Nephron (organoid): ENCODE measurements at regions not wholly inside any gene's neighbourhood (a gene's known extent, or its start where the extent isn't known, plus 50 kb on each side); places are given as distances from the start of the nearest gene placed in this dataset.
A peak's percentile ranks its signal among the peaks of the same experiment; 100 is the strongest.

Source experiments
- H3K27ac Mint-ChIP-seq, 3 experiments: 2 replicates each; pipeline ENCODE4 v1.8.0; 2020; ENCODE audit warnings: mixed read lengths in 3 of 3, mild to moderate bottlenecking in 2 of 3, moderate library complexity in 1 of 3
- H3K27me3 Mint-ChIP-seq: 2 replicates; pipeline ENCODE4 v1.8.0; 2021; ENCODE audit warnings: low read depth, mild to moderate bottlenecking, moderate library complexity, mixed read lengths
- H3K36me3 Mint-ChIP-seq: 2 replicates; pipeline ENCODE4 v1.8.0; 2020; ENCODE audit warnings: low read depth, mixed read lengths
- H3K4me1 Mint-ChIP-seq: 2 replicates; pipeline ENCODE4 v1.8.0; 2020; ENCODE audit warnings: mixed read lengths
- H3K4me3 Mint-ChIP-seq, 3 experiments: 2 replicates each; pipeline ENCODE4 v1.8.0; 2020; ENCODE audit warnings: mild to moderate bottlenecking in 3 of 3, mixed read lengths in 3 of 3, moderate library complexity in 2 of 3
- H3K9me3 Mint-ChIP-seq: 2 replicates; pipeline ENCODE4 v1.8.0; 2020; ENCODE audit warnings: mixed read lengths
- CTCF ChIP-seq, 3 experiments: fragments of 200-600 bp; sonication (generic); IDR thresholded peaks; one replicate each; pipeline ENCODE4 v1.5.0; 2021; ENCODE audit warnings: antibody characterized with exemption in 3 of 3; ENCODE audit not compliant: unreplicated experiment in 3 of 3

GRCh38 chr14:40762177-40762576 lies 844.5 kb upstream of the LRFN5 start:
- Mint-ChIP-seq H3K4me1 (peaks cover 12% of the 10 kb centered on the region), H3K9me3 (no peaks in the 10 kb centered on the region), H3K36me3 (no peaks in the 10 kb centered on the region), H3K27me3 (no peaks in the 10 kb centered on the region), H3K27ac (no peak overlapping the region), H3K4me3 (no peak overlapping the region)
- TF ChIP-seq CTCF (IDR thresholded peaks at IDR 0.05; ENCODE audit: unreplicated experiment in 3 of 3): no peak

- no peak for TF ChIP-seq CTCF (IDR thresholded peaks at IDR 0.05; ENCODE audit: unreplicated experiment in 3 of 3)
- Mint-ChIP-seq H3K4me3 (no peak overlapping the region), H3K36me3 (no peaks in the 10 kb centered on the region), H3K27ac (no peak overlapping the region), H3K4me1 (peaks cover 12% of the 10 kb centered on the region), H3K9me3 (peaks cover 7% of the 10 kb centered on the region), H3K27me3 (peaks cover 3% of the 10 kb centered on the region)
Observed at GRCh38 chr14:40760704-40761103, 846.0 kb upstream of the LRFN5 start.

GRCh38 chr14:40758076-40758475 lies 848.6 kb upstream of the LRFN5 start:
- H3K27me3 Mint-ChIP-seq: peaks cover 3% of the 10 kb centered on the region
- peaks cover 12% of the 10 kb centered on the region for H3K4me1 Mint-ChIP-seq
- H3K36me3 Mint-ChIP-seq: no peaks in the 10 kb centered on the region
- no peak overlapping the region for H3K4me3 Mint-ChIP-seq
- H3K9me3 Mint-ChIP-seq: peaks cover 15% of the 10 kb centered on the region
- H3K27ac Mint-ChIP-seq: peak overlapping the region in 1 of 3 experiments; percentile 44
- no peak for TF ChIP-seq CTCF (IDR thresholded peaks at IDR 0.05; ENCODE audit: unreplicated experiment in 3 of 3)

- peaks cover 3% of the 10 kb centered on the region for H3K27me3 Mint-ChIP-seq
Observed at GRCh38 chr14:40757376-40757950, 849.2 kb upstream of the LRFN5 start.

GRCh38 chr14:40733206-40733605 lies 873.5 kb upstream of the LRFN5 start:
- no peaks in the 10 kb centered on the region for H3K27me3 Mint-ChIP-seq
- no peaks in the 10 kb centered on the region for H3K4me1 Mint-ChIP-seq
- peaks cover 16% of the 10 kb centered on the region for H3K9me3 Mint-ChIP-seq
- TF ChIP-seq CTCF (IDR thresholded peaks at IDR 0.05; ENCODE audit: unreplicated experiment in 3 of 3): no peak
- no peak overlapping the region for H3K27ac Mint-ChIP-seq
- H3K4me3 Mint-ChIP-seq: no peak overlapping the region
- no peaks in the 10 kb centered on the region for H3K36me3 Mint-ChIP-seq

More at GRCh38 chr14:40757376-40757950, 849.2 kb upstream of the LRFN5 start:
- no peak for TF ChIP-seq CTCF (IDR thresholded peaks at IDR 0.05; ENCODE audit: unreplicated experiment in 3 of 3)
- H3K27ac Mint-ChIP-seq: peak overlapping the region in 2 of 3 experiments; percentile 44 to 55
- H3K4me3 Mint-ChIP-seq: no peak overlapping the region
- peaks cover 15% of the 10 kb centered on the region for H3K9me3 Mint-ChIP-seq
- H3K36me3 Mint-ChIP-seq: no peaks in the 10 kb centered on the region
- peaks cover 12% of the 10 kb centered on the region for H3K4me1 Mint-ChIP-seq

- Mint-ChIP-seq H3K27ac (no peak overlapping the region), H3K4me3 (no peak overlapping the region), H3K36me3 (no peaks in the 10 kb centered on the region), H3K4me1 (no peaks in the 10 kb centered on the region), H3K9me3 (peaks cover 21% of the 10 kb centered on the region), H3K27me3 (no peaks in the 10 kb centered on the region)
- no peak for TF ChIP-seq CTCF (IDR thresholded peaks at IDR 0.05; ENCODE audit: unreplicated experiment in 3 of 3)
Observed at GRCh38 chr14:40727107-40727506, 879.6 kb upstream of the LRFN5 start.
